OCI-LY7 (cell line): ENCODE measurements at regions not wholly inside any gene's neighbourhood (a gene's known extent, or its start where the extent isn't known, plus 50 kb on each side); places are given as distances from the start of the nearest gene placed in this dataset.

Experiments used
- CTCF ChIP-seq: fragments of 200-600 bp; sonication (generic); conservative IDR thresholded peaks from 2 replicates; pipeline ENCODE4 v1.5.1; 2014; ENCODE audit warnings: mild to moderate bottlenecking, antibody characterized with exemption, low read length, moderate library complexity, mixed read lengths
- EZH2phosphoT487 ChIP-seq: fragments of 200-600 bp; sonication (generic); IDR thresholded peaks from 2 replicates; pipeline ENCODE4 v1.6.1; 2018; ENCODE audit warnings: low read depth, borderline replicate concordance, mild to moderate bottlenecking, mixed run types, antibody characterized with exemption, low read length, moderate library complexity, mixed read lengths

- no peak for TF ChIP-seq CTCF
- TF ChIP-seq EZH2phosphoT487: no peak
These were observed 73.1 kb downstream of the KLF6 start for GRCh38 chr10:3711918-3712317.
